Thyroid gland (tissue), 4 donors: ENCODE measurements at regions not wholly inside any gene's neighbourhood (a gene's known extent, or its start where the extent isn't known, plus 50 kb on each side); places are given as distances from the start of the nearest gene placed in this dataset.

Source experiments
- CTCF ChIP-seq, 6 experiments: fragments of 200-600 bp in 3 of 6; fragments of 450-650 bp in 3 of 6; sonication (generic) in 3 of 6; IDR thresholded peaks; one replicate each; pipeline ENCODE4 v1.5.1; 2016 to 2019; ENCODE audit warnings: antibody characterized with exemption in 6 of 6, mild to moderate bottlenecking in 2 of 6, inconsistent platforms in 1 of 6, moderate library complexity in 1 of 6
- POLR2A ChIP-seq, 2 donors: fragments of 450-650 bp; IDR thresholded peaks; one replicate each; pipeline ENCODE4 v1.6.1; 2017; ENCODE audit warnings: antibody characterized with exemption in 2 of 2, mild to moderate bottlenecking in 2 of 2, moderate library complexity in 1 of 2

GRCh38 chr2:77920838-77921366 is 398.7 kb upstream of the LRRTM4 start:
- TF ChIP-seq CTCF (IDR thresholded peaks at IDR 0.05) (no peak), POLR2A (IDR thresholded peaks at IDR 0.05) (no peak)
